HG03064 (cell line): ENCODE measurements at regions not wholly inside any gene's neighbourhood (a gene's known extent, or its start where the extent isn't known, plus 50 kb on each side); places are given as distances from the start of the nearest gene placed in this dataset.

Experiments
- ATAC-seq: cut with Tn5 transposase; IDR thresholded peaks from one replicate; pipeline ENCODE4 v1.9.1; 2021; ENCODE audit warnings: low read depth; ENCODE audit not compliant: unreplicated experiment

DNA sequence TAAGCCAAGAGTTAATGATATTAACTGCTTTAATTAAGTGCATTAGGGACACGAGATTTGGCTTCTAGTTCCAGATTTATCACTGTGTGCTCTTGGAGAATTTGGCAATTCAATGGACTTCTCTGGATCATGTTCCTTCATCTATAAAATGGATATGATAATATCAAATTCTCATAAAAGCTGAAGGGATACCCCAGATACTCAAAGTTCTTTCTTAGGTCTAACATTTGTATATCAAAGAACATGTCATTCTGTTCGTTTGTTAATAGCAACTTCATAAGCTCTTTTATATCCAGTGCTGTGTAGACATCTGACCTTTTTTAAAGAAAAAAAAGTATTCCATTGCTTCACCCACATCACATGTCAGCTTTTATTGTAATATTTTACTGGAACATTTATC, 54.6 kb upstream of the HDAC9 start:
- ATAC-seq, result no peak

DNA sequence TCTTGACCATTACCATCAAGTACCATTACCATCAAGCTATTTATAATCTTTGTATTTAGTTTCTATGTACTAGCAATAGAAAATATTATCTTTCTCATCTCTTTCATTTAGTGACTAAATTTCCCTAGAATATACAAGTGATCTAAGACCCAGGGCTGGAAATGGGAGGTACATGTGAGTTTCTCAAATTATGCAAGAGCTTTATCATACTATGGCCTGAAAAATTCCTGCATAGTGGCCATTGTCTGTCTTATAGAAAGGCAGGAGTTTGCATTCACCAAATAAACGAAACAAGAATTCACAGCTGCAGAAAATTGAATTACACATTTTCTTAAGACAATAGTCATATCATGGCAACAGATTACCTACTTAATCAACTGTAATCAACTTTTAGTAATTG, 50.7 kb upstream of the HDAC9 start:
- ATAC-seq, result no peak

DNA sequence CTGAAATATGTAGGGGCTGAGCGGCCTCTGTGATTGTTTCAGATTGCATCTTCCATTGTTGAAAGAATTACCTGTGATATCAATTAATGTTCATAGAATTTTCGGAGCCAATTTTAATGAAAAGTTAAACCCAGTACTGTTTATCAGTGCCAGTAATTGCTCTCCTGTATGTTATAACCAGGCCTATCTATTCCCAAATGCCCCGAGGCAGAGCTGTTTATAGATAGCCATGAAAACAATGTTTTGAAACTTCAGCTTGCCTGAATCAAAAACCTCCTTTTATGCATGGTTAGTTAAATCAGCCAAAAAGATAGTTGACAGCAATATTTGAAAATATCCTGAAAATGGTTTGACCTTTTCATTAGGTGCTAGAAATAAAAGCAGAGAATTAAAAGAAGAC, 50.1 kb upstream of the HDAC9 start:
- ATAC-seq, result no peak
